ENCODE measurements at regions not wholly inside any gene's neighbourhood (a gene's known extent, or its start where the extent isn't known, plus 50 kb on each side); places are given as distances from the start of the nearest gene placed in this dataset.
"Not testable (repeated sequence)": the region's sequence is repeated elsewhere in the genome, so short reads cannot be mapped to it uniquely, and the experiment has no call there.

DNA sequence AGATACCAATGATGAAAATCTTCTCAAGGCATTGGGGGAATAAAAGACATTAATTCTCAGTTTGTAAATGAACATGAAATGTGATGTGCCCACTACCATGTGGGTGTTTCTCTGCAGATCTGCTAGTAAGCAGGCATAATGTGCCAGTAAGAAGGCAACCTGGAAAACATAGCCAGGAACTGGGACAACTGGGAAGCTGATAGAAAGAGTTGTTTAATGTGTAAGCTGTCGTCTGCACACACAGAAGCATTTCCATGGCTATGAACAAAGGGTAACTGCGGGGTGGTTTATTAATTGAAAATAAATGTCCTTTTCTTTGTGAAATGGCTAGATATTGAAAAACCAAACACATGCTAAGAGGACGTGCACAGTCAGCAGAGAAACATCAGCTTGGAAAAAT, 52.0 kb downstream of the ZC3H11B start:
- no peak for DNase-seq

DNA sequence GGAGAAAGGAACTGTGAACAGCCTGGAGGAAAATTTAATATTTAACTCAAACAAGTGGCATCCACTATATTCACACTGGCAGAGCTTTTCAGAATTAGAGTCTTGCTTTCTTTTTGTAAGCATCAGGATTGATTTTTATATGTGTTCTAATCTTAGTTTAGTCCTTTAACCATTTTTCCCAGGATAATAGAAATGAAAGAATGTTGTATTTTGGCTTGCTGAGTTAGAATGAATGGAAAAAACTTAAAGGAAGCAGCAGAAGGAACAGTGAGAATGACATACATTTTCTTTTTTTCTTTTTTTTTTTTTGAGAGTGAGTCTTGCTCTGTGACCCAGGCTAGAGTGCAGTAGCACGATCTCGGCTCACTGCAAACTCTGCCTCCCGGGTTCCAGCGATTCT, 53.0 kb downstream of the ZC3H11B start:
- DNase-seq: no peak

DNA sequence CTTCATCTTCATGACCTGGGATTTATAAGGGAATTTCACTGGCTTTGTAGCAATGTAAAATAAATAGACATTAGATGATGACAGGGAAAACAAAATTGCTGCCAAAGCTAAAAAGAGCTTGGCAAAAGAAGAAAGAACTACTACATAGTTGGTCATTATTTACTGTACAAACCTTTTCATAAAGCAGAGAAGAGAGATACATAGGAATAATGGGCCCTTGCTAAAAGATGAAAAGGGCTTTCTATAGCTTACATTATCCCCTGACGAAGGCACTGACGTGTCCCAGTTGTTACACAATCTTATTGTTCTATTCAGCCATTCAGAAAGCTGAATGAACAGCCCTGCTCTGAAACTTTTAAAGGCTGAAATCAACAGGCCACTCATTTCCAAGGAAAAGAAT, 57.1 kb downstream of the ZC3H11B start:
- no peak for DNase-seq

- DNase-seq: no peak
Observed at GRCh38 chr1:219555031-219555692, 57.7 kb downstream of the ZC3H11B start.

- no peak for DNase-seq
Observed at GRCh38 chr1:219553934-219554502, 58.9 kb downstream of the ZC3H11B start.

GRCh38 chr1:219550201-219550600, 62.7 kb downstream of the ZC3H11B start:
- no peak for DNase-seq

DNA sequence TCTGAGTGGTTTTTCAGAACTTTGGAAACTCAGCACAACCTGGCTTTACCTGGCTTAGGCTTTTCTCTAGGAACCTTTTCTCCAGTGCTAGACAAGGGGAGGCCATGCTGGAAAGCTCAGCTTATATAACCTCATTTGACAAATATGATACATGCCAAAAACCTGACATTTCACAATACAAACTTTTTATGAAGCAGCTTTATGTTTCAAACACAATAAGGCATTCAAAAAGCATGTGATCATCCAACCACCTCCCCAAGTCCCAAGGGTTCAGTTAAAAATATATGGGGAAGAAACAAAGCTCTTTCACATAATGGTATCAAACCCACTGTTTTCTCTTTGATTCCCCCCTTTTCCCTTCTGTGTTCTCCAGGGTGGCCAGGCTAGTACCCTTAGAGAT, 63.7 kb downstream of the ZC3H11B start:
- no peak for DNase-seq

DNA sequence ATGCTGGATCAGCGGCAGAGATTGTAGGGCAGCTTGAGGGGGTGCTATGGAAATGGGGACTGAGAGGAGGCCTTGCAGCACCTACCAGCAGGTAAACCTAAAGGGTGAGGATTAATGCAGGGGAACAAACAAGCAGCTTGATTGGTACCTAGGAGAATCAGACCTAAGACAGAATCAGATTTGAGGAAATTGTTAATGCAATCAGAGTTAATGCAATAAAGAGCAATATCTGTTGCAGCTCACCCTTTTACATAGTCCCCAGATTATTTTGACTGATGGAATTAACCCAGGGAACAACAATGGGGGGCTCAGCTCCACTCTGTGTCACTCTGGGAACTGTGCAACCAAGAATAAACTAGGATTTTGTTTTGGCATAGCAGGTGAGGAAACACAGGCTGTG, 64.5 kb downstream of the ZC3H11B start:
- DNase-seq: no peak

GRCh38 chr1:219545756-219546155, 67.1 kb downstream of the ZC3H11B start:
- DNase-seq: not testable (repeated sequence)

- no peak for DNase-seq
Observed at GRCh38 chr1:219544163-219544846, 68.6 kb downstream of the ZC3H11B start.

DNA sequence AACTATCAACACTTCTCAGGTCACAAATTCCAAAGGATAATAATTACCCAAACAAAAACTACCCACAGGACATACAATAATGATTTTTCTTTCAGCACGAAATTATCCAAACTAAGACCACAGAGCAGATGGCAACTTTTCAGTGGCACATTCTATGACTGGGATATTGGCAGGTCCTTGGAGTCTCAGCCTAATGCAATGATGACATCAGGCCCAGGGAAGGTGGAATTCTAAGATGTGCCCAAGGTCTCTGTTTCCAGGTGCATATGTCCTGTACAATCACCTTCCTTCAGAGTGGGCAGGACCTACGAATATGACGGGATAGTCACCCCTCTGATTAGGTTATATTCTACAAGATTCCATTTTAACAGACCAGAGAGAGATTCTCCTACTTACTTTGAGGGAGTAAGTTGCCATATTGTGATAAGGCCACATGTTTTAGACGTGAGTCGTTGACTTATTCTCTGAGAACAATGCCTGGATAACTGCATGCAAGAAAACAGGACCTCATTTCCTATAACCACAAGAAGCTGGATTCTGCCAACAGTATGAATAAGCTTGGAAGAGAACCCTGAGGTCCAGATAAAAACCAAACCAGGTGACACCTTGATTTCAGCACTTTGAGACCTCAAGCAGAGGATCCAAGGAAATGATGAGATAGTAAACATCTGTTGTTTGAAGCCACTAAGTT, 69.9 kb downstream of the ZC3H11B start:
- no peak for DNase-seq

- no peak for DNase-seq
Observed at GRCh38 chr1:219541946-219542345, 71.0 kb downstream of the ZC3H11B start.

- DNase-seq: no peak
Observed at GRCh38 chr1:219539645-219540254, 73.2 kb downstream of the ZC3H11B start.

DNA sequence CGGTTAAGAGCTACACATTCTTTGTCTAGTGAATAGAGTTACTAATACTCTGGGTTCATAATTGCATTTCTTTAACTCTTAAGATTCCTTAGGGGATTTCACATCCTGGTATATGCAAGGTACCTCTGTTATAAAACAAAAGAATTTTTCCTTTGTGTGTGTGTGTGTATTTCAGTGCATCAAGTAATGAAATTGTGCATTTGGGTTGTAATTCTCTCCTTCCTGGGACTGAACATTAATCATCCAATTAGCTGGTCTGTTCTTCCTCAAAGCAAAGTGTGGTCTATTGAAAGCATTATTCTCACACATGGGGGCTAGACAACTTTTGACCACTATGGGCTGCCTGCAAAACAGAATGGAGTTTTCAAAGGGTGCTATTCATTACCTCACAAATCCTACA, 74.0 kb downstream of the ZC3H11B start:
- DNase-seq: no peak

DNA sequence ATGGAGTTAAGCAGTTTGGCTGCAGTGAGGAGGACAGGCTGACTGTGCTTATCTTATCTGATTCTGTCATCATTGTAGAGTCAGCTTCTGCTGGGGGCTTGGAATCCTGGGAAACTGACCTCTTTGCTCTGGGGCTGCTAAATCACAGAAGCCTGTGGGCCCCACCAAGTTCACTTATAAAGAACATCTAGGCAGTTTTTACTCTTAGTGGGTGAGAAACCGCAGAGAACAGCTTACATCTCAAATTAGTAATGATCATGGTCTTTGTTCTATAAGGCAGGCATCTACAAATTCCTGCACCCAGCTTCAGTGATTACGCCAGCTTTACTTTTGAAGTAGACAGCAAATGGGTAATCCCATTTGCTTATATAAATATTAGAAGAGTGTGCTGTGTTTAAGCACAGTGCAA, 75.7 kb downstream of the ZC3H11B start:
- no peak for DNase-seq

GRCh38 chr1:219536038-219536437, 76.9 kb downstream of the ZC3H11B start:
- no peak for DNase-seq

DNA sequence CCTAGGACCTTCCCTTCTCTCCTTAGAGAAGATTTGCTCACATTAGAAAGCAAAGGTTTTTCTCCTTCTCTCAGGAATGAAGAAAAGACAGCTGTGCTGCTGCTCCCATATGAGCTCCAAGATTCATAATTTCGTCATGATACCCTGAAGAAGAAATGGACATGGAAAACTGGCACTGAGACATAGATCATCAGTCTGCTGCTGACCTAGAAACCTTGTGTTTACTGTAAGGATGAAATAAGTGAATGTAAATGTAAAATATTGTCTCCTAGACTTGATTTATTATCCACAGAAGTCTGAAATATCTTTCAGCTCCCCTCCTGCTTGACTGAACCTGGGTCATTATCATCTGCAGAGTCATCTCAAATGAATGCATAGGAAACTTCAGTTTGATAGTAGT, 77.9 kb downstream of the ZC3H11B start:
- no peak for DNase-seq

- no peak for DNase-seq
Observed at GRCh38 chr1:219533280-219533679, 79.6 kb downstream of the ZC3H11B start.

- no peak for DNase-seq
Observed at GRCh38 chr1:219529116-219529515, 83.8 kb downstream of the ZC3H11B start.

DNA sequence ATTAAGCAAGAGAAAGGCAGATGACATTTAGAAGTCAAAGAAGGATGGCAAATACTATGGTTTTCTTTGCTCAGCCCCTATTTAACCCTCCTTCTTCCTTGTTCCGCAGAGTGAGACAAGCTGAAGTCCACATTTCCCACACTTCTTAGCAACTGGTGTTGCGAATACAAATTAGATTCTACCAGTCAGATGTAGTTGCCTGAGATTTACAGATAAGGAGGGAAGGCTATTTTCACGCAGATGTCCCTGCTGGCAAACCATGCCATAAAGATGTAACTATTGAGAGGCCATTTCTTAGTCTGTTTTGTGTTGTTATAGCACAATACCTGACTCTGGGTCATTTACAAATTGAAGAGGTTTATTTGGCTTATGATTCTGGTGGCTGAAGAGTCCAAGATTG, 84.3 kb downstream of the ZC3H11B start:
- DNase-seq: no peak

DNA sequence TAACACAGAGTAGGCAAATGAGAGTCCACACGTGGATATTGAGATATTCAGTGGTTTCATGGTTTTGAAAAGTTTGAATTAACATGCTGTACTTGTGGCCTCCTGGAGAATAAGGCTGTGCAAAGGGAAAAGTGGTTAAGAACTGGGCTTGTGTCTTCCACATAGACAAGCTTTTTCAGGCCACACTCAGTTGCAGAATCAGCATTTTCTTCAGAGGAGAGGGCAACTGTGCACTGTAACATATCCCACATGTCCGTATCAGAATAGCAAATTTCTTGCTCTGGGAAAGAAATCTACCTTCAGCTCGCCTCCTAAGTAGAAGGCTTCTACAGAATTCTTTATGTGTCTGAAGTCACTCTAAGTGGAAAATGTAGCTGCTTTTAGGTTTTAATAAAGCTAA, 84.9 kb downstream of the ZC3H11B start:
- no peak for DNase-seq

DNA sequence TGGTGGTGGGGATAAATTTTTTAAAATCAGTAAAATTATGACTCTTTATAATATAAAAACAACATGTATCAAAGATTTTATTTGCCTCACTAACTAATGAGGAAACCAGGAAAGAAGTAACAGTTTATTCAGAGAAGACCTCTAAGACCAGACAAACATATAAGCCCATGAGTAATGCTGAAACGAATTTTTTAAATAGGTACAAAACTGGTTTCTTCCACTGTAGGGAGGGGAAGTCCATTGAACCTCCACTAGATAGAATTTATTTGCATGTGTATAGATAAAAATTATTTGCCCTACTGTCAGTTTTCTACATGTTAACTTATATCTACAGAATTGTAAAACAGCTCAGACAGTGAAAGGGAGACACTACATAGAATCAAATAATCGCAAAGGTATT, 86.8 kb downstream of the ZC3H11B start:
- DNase-seq: no peak

DNA sequence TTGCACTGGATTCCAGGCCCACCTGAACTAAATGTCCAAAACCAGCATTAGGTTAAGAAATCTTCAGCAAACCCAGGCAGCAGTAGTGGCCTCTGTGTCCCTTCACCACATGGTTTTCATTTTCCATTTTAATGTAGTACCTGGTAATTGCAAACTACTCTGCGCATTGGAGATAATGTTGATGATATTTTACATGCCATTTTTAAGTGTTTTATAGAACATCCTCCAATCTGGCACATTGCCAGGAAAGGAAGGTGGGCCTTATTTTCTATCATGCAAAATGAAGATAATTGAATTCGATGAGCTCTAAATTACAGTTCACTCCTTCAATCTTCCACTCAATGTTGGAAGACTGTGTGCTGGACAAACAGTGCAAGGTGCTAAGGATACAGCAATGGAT, 89.5 kb downstream of the ZC3H11B start:
- DNase-seq: no peak

DNA sequence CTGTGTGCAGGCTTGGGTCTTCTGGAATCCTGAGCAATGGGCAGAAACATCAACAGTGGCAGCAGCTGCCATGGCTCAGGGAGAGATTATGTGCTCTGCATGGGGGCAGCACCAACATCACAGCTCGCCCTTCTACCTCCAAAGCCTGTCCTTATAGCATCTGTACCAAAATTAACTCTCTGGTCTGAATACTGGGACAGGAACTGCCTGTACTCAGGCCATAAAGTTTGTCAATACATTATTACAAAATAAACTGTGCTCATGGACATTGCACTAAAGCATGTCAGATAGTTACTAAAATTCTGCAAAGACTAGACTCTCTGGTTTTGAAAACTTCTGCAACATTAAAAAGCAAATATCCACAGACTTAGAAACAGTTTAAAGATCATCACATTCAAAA, 91.6 kb downstream of the ZC3H11B start:
- DNase-seq: no peak
